Activated CD4-positive, alpha-beta T cell treated with anti-CD3 and anti-CD28 coated beads, Interleukin-2, amount 50 U/mL, for 24 hours (primary cell): ENCODE measurements at regions not wholly inside any gene's neighbourhood (a gene's known extent, or its start where the extent isn't known, plus 50 kb on each side); places are given as distances from the start of the nearest gene placed in this dataset.

Source experiments
- DNase-seq, 2 donors: peaks; one replicate each; pipeline ENCODE4 v3.0.0-alpha.2; 2020; ENCODE audit warnings: low read depth in 1 of 2, low spot score in 1 of 2

GRCh38 chr1:36582066-36582755 is 99.5 kb upstream of the CSF3R start:
- no peak for DNase-seq

- DNase-seq, result no peak
Observed at GRCh38 chr1:36580524-36580923, 97.8 kb upstream of the CSF3R start.

GRCh38 chr1:36579039-36579438 is 96.3 kb upstream of the CSF3R start:
- DNase-seq, result no peak

GRCh38 chr1:36576551-36577110 is 93.9 kb upstream of the CSF3R start:
- no peak for DNase-seq

GRCh38 chr1:36576118-36576517 is 93.4 kb upstream of the CSF3R start:
- peak; percentile 12 to 34 for DNase-seq

- DNase-seq, result no peak
Observed at GRCh38 chr1:36573445-36573844, 90.7 kb upstream of the CSF3R start.

- no peak for DNase-seq
Observed at GRCh38 chr1:36572906-36573305, 90.2 kb upstream of the CSF3R start.

- no peak for DNase-seq
Observed at GRCh38 chr1:36572142-36572715, 89.5 kb upstream of the CSF3R start.

GRCh38 chr1:36571106-36571505 is 88.4 kb upstream of the CSF3R start:
- no peak for DNase-seq

- no peak for DNase-seq
Observed at GRCh38 chr1:36570478-36571060, 87.9 kb upstream of the CSF3R start.

- DNase-seq, result no peak
Observed at GRCh38 chr1:36570006-36570405, 87.3 kb upstream of the CSF3R start.

GRCh38 chr1:36567601-36568341 is 85.1 kb upstream of the CSF3R start:
- DNase-seq, result no peak

GRCh38 chr1:36565576-36566501 is 83.1 kb upstream of the CSF3R start:
- no peak for DNase-seq

GRCh38 chr1:36562181-36562685 is 79.5 kb upstream of the CSF3R start:
- DNase-seq, result no peak

- DNase-seq, result no peak
Observed at GRCh38 chr1:36561361-36561724, 78.6 kb upstream of the CSF3R start.

- no peak for DNase-seq
Observed at GRCh38 chr1:36560621-36561360, 78.1 kb upstream of the CSF3R start.

GRCh38 chr1:36560177-36560576 is 77.5 kb upstream of the CSF3R start:
- DNase-seq, result no peak

GRCh38 chr1:36559061-36559460 is 76.3 kb upstream of the CSF3R start:
- DNase-seq, result no peak

- DNase-seq, result no peak
Observed at GRCh38 chr1:36557041-36558000, 74.6 kb upstream of the CSF3R start.
